Mucosa of descending colon (tissue), 3 donors: ENCODE measurements at regions not wholly inside any gene's neighbourhood (a gene's known extent, or its start where the extent isn't known, plus 50 kb on each side); places are given as distances from the start of the nearest gene placed in this dataset.

Experiments
- ATAC-seq: fragments of 200-7000 bp; cut with Tn5 transposase; one replicate; pipeline ENCODE4 v1.9.1; 2020; ENCODE audit warnings: mild to moderate bottlenecking, moderate library complexity
- DNase-seq, 3 donors: peaks; one replicate each; pipeline ENCODE4 v3.0.0-alpha.2; 2020
- H3K36me3 ChIP-seq: fragments of 200-600 bp; one replicate; pipeline ENCODE4 v1.8.0; 2021; ENCODE audit warnings: low read depth, mild to moderate bottlenecking
- H3K4me1 ChIP-seq: fragments of 200-600 bp; one replicate; pipeline ENCODE4 v1.8.0; 2021; ENCODE audit warnings: low read depth, mild to moderate bottlenecking
- H3K4me3 ChIP-seq: fragments of 200-600 bp; one replicate; pipeline ENCODE4 v1.8.0; 2021; ENCODE audit warnings: mild to moderate bottlenecking
- H3K9me3 ChIP-seq: fragments of 200-600 bp; one replicate; pipeline ENCODE4 v1.8.0; 2021; ENCODE audit warnings: mild to moderate bottlenecking
- CTCF ChIP-seq: fragments of 200-600 bp; IDR thresholded peaks from one replicate; pipeline ENCODE4 v1.8.0; 2022; ENCODE audit warnings: antibody characterized with exemption, mild to moderate bottlenecking
- intact Hi-C, 2 donors: fragments of 100-400 bp; cut with DNase I in 1 of 2; cut with micrococcal nuclease in 1 of 2; formaldehyde crosslinking; loops; one replicate each; pipeline versions ENCODE4 v1.11.0 to v1.11.1; 2022; cut with DNase I, micrococcal nuclease
- donor health status: DM: no; HTN: no; CAD: no; lungs with moderate emphysema.
- donor health status: DM: no; HTN: no; CAD: no.
- donor health status: DM: no; HTN: yes; CAD: no.

GRCh38 chr2:234708717-234709116, 211.8 kb upstream of the ARL4C start:
- DNase-seq (no peak), ATAC-seq (no peak)
- Histone ChIP-seq H3K4me1 (no peaks in the 10 kb centered on the region), H3K9me3 (no peaks in the 10 kb centered on the region), H3K36me3 (no peaks in the 10 kb centered on the region), H3K4me3 (no peak overlapping the region)
- intact Hi-C loops: no loop called here
- no peak for TF ChIP-seq CTCF

DNA sequence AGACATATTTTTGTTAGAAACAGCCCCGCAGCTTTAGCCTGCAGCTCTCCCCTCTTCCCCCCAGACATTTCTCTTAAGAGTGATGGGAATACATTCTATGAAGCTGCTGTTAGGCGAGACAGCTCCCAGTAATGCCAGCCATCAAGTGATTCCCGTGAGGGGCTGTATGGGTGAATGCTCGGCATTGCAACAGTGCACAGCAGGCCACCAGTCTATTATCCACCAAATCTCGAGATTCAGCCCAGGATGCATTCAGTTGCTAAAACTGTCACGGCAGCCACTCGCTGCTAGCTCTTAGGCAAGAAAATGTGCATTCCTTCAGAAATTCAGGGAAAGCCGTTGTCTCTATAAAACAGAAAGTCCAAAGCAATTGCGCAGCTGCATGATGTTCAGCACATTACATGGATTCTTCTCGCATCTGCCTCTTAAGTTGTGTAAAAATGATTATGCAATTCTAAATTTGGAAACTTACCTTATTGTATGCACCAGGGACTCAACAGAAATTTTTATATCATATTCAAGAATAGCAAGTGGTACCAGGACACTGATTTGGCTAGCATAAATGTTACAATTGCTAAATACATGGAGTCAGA, 211.3 kb upstream of the ARL4C start:
- DNase-seq (no peak), ATAC-seq (no peak)
- Histone ChIP-seq H3K4me1 (no peaks in the 10 kb centered on the region), H3K4me3 (no peak overlapping the region), H3K36me3 (no peaks in the 10 kb centered on the region), H3K9me3 (no peaks in the 10 kb centered on the region)
- TF ChIP-seq CTCF: no peak
- intact Hi-C loops: no loop called here

GRCh38 chr2:234706086-234706485, 209.2 kb upstream of the ARL4C start:
- no peaks in the 10 kb centered on the region for H3K4me1 ChIP-seq
- no peak for TF ChIP-seq CTCF
- no peak for ATAC-seq
- H3K9me3 ChIP-seq: no peaks in the 10 kb centered on the region
- H3K4me3 ChIP-seq: no peak overlapping the region
- intact Hi-C loops: no loop called here
- DNase-seq: no peak
- H3K36me3 ChIP-seq: no peaks in the 10 kb centered on the region

- TF ChIP-seq CTCF: no peak
- no peaks in the 10 kb centered on the region for H3K4me1 ChIP-seq
- intact Hi-C loops: no loop called here
Observed at GRCh38 chr2:234705108-234705507, 208.2 kb upstream of the ARL4C start.

GRCh38 chr2:234703258-234703657, 206.4 kb upstream of the ARL4C start:
- Histone ChIP-seq H3K36me3 (no peaks in the 10 kb centered on the region), H3K9me3 (peaks cover under 1% of the 10 kb centered on the region), H3K4me3 (no peak overlapping the region), H3K4me1 (no peaks in the 10 kb centered on the region)
- intact Hi-C loops: no loop called here
- DNase-seq (no peak), ATAC-seq (no peak)
- TF ChIP-seq CTCF: no peak

More at GRCh38 chr2:234705108-234705507, 208.2 kb upstream of the ARL4C start:
- ATAC-seq (no peak), DNase-seq (no peak)
- no peak overlapping the region for H3K4me3 ChIP-seq
- no peaks in the 10 kb centered on the region for H3K9me3 ChIP-seq
- no peaks in the 10 kb centered on the region for H3K36me3 ChIP-seq

- DNase-seq (no peak), ATAC-seq (no peak)
- intact Hi-C loops: no loop called here
- Histone ChIP-seq H3K36me3 (no peaks in the 10 kb centered on the region), H3K9me3 (peaks cover 5% of the 10 kb centered on the region), H3K4me3 (no peak overlapping the region), H3K4me1 (no peaks in the 10 kb centered on the region)
- no peak for TF ChIP-seq CTCF
Observed at GRCh38 chr2:234702731-234703225, 205.9 kb upstream of the ARL4C start.
